Stimulated activated CD4-positive, alpha-beta T cell treated with anti-CD3 and anti-CD28 coated beads, Interleukin-4, amount 100 ng/mL, for 24 hours (primary cell): ENCODE measurements at regions not wholly inside any gene's neighbourhood (a gene's known extent, or its start where the extent isn't known, plus 50 kb on each side); places are given as distances from the start of the nearest gene placed in this dataset.

ENCODE experiments used
- DNase-seq: peaks from one replicate; pipeline ENCODE4 v3.0.0-alpha.2; 2020

- DNase-seq, result no peak
Observed at GRCh38 chr2:236674646-236675045, 105.0 kb downstream of the ACKR3 start.

- no peak for DNase-seq
Observed at GRCh38 chr2:236675051-236675450, 105.4 kb downstream of the ACKR3 start.

- no peak for DNase-seq
Observed at GRCh38 chr2:236675526-236675925, 105.9 kb downstream of the ACKR3 start.

GRCh38 chr2:236676136-236676873 lies 106.7 kb downstream of the ACKR3 start:
- DNase-seq, result no peak

GRCh38 chr2:236677368-236677767 lies 107.7 kb downstream of the ACKR3 start:
- no peak for DNase-seq

- DNase-seq, result no peak
Observed at GRCh38 chr2:236678307-236678975, 108.8 kb downstream of the ACKR3 start.

GRCh38 chr2:236679884-236680860 lies 110.5 kb downstream of the ACKR3 start:
- DNase-seq, result no peak

- DNase-seq, result no peak
Observed at GRCh38 chr2:236682651-236683422, 113.2 kb downstream of the ACKR3 start.

- no peak for DNase-seq
Observed at GRCh38 chr2:236684504-236685256, 115.1 kb downstream of the ACKR3 start.

- DNase-seq, result no peak
Observed at GRCh38 chr2:236685361-236685760, 115.7 kb downstream of the ACKR3 start.

- DNase-seq, result no peak
Observed at GRCh38 chr2:236685979-236686520, 116.4 kb downstream of the ACKR3 start.

- DNase-seq, result no peak
Observed at GRCh38 chr2:236686561-236686960, 116.9 kb downstream of the ACKR3 start.

- no peak for DNase-seq
Observed at GRCh38 chr2:236687296-236687965, 117.8 kb downstream of the ACKR3 start.

- DNase-seq, result no peak
Observed at GRCh38 chr2:236688157-236688556, 118.5 kb downstream of the ACKR3 start.

- no peak for DNase-seq
Observed at GRCh38 chr2:236688563-236689392, 119.2 kb downstream of the ACKR3 start.

GRCh38 chr2:236689393-236689700 lies 119.7 kb downstream of the ACKR3 start:
- DNase-seq, result no peak

GRCh38 chr2:236689981-236690380 lies 120.4 kb downstream of the ACKR3 start:
- no peak for DNase-seq

GRCh38 chr2:236690726-236691125 lies 121.1 kb downstream of the ACKR3 start:
- no peak for DNase-seq

- DNase-seq, result no peak
Observed at GRCh38 chr2:236691799-236692167, 122.2 kb downstream of the ACKR3 start.

GRCh38 chr2:236692937-236693336 lies 123.3 kb downstream of the ACKR3 start:
- no peak for DNase-seq
